ENCODE measurements at regions not wholly inside any gene's neighbourhood (a gene's known extent, or its start where the extent isn't known, plus 50 kb on each side); places are given as distances from the start of the nearest gene placed in this dataset.

GRCh38 chr3:10747341-10747740 lies 68.7 kb upstream of the SLC6A11 start:
- Mint-ChIP-seq H3K4me1 (ENCODE audit: low read depth) (no peaks in the 10 kb centered on the region), H3K9me3 (no peaks in the 10 kb centered on the region), H3K27ac (no peak overlapping the region), H3K27me3 (peaks cover 9% of the 10 kb centered on the region), H3K36me3 (ENCODE audit: low read depth) (no peaks in the 10 kb centered on the region), H3K4me3 (no peak overlapping the region)
- ATAC-seq, result no peak
- TF ChIP-seq, protein P1, sequence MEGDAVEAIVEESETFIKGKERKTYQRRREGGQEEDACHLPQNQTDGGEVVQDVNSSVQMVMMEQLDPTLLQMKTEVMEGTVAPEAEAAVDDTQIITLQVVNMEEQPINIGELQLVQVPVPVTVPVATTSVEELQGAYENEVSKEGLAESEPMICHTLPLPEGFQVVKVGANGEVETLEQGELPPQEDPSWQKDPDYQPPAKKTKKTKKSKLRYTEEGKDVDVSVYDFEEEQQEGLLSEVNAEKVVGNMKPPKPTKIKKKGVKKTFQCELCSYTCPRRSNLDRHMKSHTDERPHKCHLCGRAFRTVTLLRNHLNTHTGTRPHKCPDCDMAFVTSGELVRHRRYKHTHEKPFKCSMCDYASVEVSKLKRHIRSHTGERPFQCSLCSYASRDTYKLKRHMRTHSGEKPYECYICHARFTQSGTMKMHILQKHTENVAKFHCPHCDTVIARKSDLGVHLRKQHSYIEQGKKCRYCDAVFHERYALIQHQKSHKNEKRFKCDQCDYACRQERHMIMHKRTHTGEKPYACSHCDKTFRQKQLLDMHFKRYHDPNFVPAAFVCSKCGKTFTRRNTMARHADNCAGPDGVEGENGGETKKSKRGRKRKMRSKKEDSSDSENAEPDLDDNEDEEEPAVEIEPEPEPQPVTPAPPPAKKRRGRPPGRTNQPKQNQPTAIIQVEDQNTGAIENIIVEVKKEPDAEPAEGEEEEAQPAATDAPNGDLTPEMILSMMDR (IDR thresholded peaks at IDR 0.05), result no peak
- ChIA-PET CTCF (interaction anchor here (1.1 to 4.9 kb wide), 3 partner anchors 8 to 313 kb away, joined by 3 to 31 read pairs (median 21); no protein-coding TSS in a partner anchor), POLR2A (interaction anchor here (1.2 kb wide), 1 partner anchor 10 kb away, joined by 3 read pairs; no protein-coding TSS in a partner anchor)
- no peak for DNase-seq
- intact Hi-C loops (cut with micrococcal nuclease), result no loop called here

DNA sequence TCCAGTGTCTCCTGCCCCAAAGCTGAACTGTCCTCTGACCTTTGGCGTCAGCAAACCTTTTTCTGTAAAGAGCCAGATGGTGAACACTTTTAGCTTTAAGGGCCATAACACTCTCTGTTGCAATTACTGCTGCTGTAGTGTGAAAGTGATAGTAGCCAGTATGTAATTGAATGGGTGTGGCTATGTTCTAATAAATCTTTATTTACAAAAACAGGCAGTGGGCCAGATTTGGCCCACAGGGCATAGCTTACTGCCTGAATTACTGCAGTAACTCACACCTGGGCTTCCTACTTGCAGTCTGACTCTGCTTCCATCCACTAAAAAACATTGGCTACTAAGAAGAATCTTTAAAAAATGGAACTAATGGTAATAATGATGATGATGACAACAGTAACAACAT lies 68.0 kb upstream of the SLC6A11 start:
- CTCF ChIA-PET, result interaction anchor here (3.6 to 4.9 kb wide), 2 partner anchors 9 to 10 kb away, joined by 21 to 31 read pairs; no protein-coding TSS in a partner anchor
- H3K9me3 Mint-ChIP-seq, result no peaks in the 10 kb centered on the region
- TF ChIP-seq, protein P1 (IDR thresholded peaks at IDR 0.05), result no peak

DNA sequence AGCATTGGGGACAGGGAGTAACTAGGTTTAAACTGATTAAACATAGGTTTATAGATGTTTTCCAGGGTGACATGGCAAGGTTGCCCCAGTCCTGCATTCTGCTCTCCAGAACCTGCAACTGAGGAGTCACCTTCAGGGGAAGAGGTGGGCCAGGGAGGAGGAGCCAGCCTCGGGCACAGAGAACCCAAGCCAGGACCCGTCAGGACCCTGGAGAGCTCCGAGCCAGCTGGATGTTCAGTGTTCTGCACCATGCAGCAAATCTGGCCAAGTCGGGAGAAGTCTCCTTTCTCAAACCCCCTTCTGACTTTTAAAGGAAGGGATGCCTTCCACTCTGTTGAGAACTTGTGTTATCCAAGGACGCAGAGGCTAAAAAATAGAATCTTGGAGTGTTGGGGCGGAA lies 62.1 kb upstream of the SLC6A11 start:
- ATAC-seq (peak; percentile 46), DNase-seq (peak; percentile 69)
- H3K4me3 Mint-ChIP-seq, result no peak overlapping the region
- no peaks in the 10 kb centered on the region for H3K9me3 Mint-ChIP-seq
- POLR2A ChIA-PET, result no interaction called here
- H3K4me1 Mint-ChIP-seq (ENCODE audit: low read depth), result peaks cover 3% of the 10 kb centered on the region
- H3K36me3 Mint-ChIP-seq (ENCODE audit: low read depth), result no peaks in the 10 kb centered on the region
- TF ChIP-seq, protein P1 (IDR thresholded peaks at IDR 0.05), result no peak
- intact Hi-C loops (cut with micrococcal nuclease), result no loop called here
- no peak overlapping the region for H3K27ac Mint-ChIP-seq
- H3K27me3 Mint-ChIP-seq, result peaks cover 31% of the 10 kb centered on the region
- CTCF ChIA-PET, result interaction anchor here (8.1 kb wide), 1 partner anchor 15 kb away, joined by 60 read pairs; no protein-coding TSS in a partner anchor

More for the DNA sequence above, 68.0 kb upstream of the SLC6A11 start:
- DNase-seq (no peak), ATAC-seq (no peak)
- Mint-ChIP-seq H3K36me3 (ENCODE audit: low read depth) (no peaks in the 10 kb centered on the region), H3K27me3 (peaks cover 13% of the 10 kb centered on the region), H3K4me3 (no peak overlapping the region), H3K4me1 (ENCODE audit: low read depth) (no peaks in the 10 kb centered on the region), H3K27ac (no peak overlapping the region)
- intact Hi-C loops (cut with micrococcal nuclease), result no loop called here
- POLR2A ChIA-PET, result no interaction called here

GRCh38 chr3:10756546-10756945 lies 59.5 kb upstream of the SLC6A11 start:
- CTCF ChIA-PET, result interaction anchor here (2.4 to 8.1 kb wide), 6 partner anchors 9 to 187 kb away, joined by 14 to 60 read pairs (median 26); no protein-coding TSS in a partner anchor
- no peak overlapping the region for H3K4me3 Mint-ChIP-seq
- TF ChIP-seq, protein P1 (IDR thresholded peaks at IDR 0.05), result no peak
- DNase-seq (no peak), ATAC-seq (no peak)
- H3K4me1 Mint-ChIP-seq (ENCODE audit: low read depth), result peaks cover 3% of the 10 kb centered on the region
- peaks cover 44% of the 10 kb centered on the region for H3K27me3 Mint-ChIP-seq
- H3K9me3 Mint-ChIP-seq, result no peaks in the 10 kb centered on the region
- no peak overlapping the region for H3K27ac Mint-ChIP-seq
- no peaks in the 10 kb centered on the region for H3K36me3 Mint-ChIP-seq (ENCODE audit: low read depth)
- intact Hi-C loops (cut with micrococcal nuclease), result loop anchor here (5.0 kb wide), 1 partner anchor 301 kb away; no protein-coding TSS in a partner anchor
- POLR2A ChIA-PET, result interaction anchor here (0.6 kb wide), 1 partner anchor 108 kb away, joined by 3 read pairs; no protein-coding TSS in a partner anchor

GRCh38 chr3:10757021-10757820 lies 58.8 kb upstream of the SLC6A11 start:
- peak; percentile 32 for DNase-seq
- Mint-ChIP-seq H3K27ac (peak overlapping the region; percentile 4), H3K36me3 (ENCODE audit: low read depth) (no peaks in the 10 kb centered on the region), H3K27me3 (peaks cover 49% of the 10 kb centered on the region), H3K4me3 (no peak overlapping the region), H3K4me1 (ENCODE audit: low read depth) (peaks cover 3% of the 10 kb centered on the region), H3K9me3 (no peaks in the 10 kb centered on the region)
- ATAC-seq, result peak; percentile 72
- POLR2A ChIA-PET, result interaction anchor here (0.6 to 1.2 kb wide), 2 partner anchors 10 to 108 kb away, joined by 3 read pairs; no protein-coding TSS in a partner anchor
- intact Hi-C loops (cut with micrococcal nuclease), result loop anchor here (5.0 kb wide), 1 partner anchor 300 kb away; no protein-coding TSS in a partner anchor
- CTCF ChIA-PET, result interaction anchor here (1.1 to 8.1 kb wide), 12 partner anchors 10 to 578 kb away, joined by 3 to 60 read pairs (median 18); no protein-coding TSS in a partner anchor
- TF ChIP-seq, protein P1 (IDR thresholded peaks at IDR 0.05), result no peak
